ENCODE measurements at regions not wholly inside any gene's neighbourhood (a gene's known extent, or its start where the extent isn't known, plus 50 kb on each side); places are given as distances from the start of the nearest gene placed in this dataset.

- peak; percentile 91 for DNase-seq
Observed at GRCh38 chr1:68331117-68331865, 99.0 kb upstream of the WLS start.

GRCh38 chr1:68330391-68330790 is 98.1 kb upstream of the WLS start:
- DNase-seq, result no peak

- peak; percentile 54 for DNase-seq
Observed at GRCh38 chr1:68329096-68329835, 96.9 kb upstream of the WLS start.

GRCh38 chr1:68328490-68328889 is 96.2 kb upstream of the WLS start:
- DNase-seq, result no peak

- peak; percentile 47 for DNase-seq
Observed at GRCh38 chr1:68327414-68327813, 95.1 kb upstream of the WLS start.

GRCh38 chr1:68326481-68326880 is 94.2 kb upstream of the WLS start:
- no peak for DNase-seq

GRCh38 chr1:68324316-68324715 is 92.0 kb upstream of the WLS start:
- no peak for DNase-seq

- no peak for DNase-seq
Observed at GRCh38 chr1:68322837-68323687, 90.7 kb upstream of the WLS start.

GRCh38 chr1:68322096-68322495 is 89.8 kb upstream of the WLS start:
- no peak for DNase-seq

GRCh38 chr1:68321084-68321685 is 88.9 kb upstream of the WLS start:
- DNase-seq, result peak; percentile 85

GRCh38 chr1:68320349-68320748 is 88.0 kb upstream of the WLS start:
- no peak for DNase-seq

GRCh38 chr1:68319907-68320306 is 87.6 kb upstream of the WLS start:
- DNase-seq, result no peak

- DNase-seq, result no peak
Observed at GRCh38 chr1:68317543-68317942, 85.2 kb upstream of the WLS start.

- DNase-seq, result peak; percentile 32
Observed at GRCh38 chr1:68314151-68314780, 81.9 kb upstream of the WLS start.

GRCh38 chr1:68313735-68314134 is 81.4 kb upstream of the WLS start:
- peak; percentile 37 for DNase-seq

- DNase-seq, result no peak
Observed at GRCh38 chr1:68308034-68308433, 75.7 kb upstream of the WLS start.

GRCh38 chr1:68307378-68307787 is 75.1 kb upstream of the WLS start:
- no peak for DNase-seq

- DNase-seq, result peak; percentile 17
Observed at GRCh38 chr1:68301471-68302001, 69.2 kb upstream of the WLS start.

- DNase-seq, result no peak
Observed at GRCh38 chr1:68294367-68295066, 62.2 kb upstream of the WLS start.

- peak; percentile 37 for DNase-seq
Observed at GRCh38 chr1:68293609-68294366, 61.5 kb upstream of the WLS start.

GRCh38 chr1:68293122-68293521 is 60.8 kb upstream of the WLS start:
- no peak for DNase-seq
